ENCODE measurements at regions not wholly inside any gene's neighbourhood (a gene's known extent, or its start where the extent isn't known, plus 50 kb on each side); places are given as distances from the start of the nearest gene placed in this dataset.

DNA sequence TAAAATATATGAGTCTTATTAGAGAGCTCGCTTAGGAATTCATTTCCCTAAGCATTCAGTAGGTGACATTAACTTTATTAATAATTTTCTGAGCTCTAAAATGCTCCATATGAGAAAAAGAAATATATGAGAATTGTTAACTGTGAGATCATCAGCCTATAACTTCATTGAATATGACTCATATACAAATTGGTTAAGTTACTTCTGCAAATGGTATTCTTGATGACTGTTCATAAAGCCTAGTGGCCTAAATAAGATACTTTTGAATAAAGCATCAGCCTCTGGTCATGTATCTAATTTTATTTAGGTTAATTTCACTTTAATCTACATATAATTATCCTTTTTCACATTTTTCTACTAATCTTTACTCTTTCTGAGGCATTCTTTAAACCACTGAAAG is 710.2 kb upstream of the ACO1 start:
- Histone ChIP-seq H3K4me1 (no peaks in the 10 kb centered on the region), H3K27me3 (no peaks in the 10 kb centered on the region)
- no peak for DNase-seq

DNA sequence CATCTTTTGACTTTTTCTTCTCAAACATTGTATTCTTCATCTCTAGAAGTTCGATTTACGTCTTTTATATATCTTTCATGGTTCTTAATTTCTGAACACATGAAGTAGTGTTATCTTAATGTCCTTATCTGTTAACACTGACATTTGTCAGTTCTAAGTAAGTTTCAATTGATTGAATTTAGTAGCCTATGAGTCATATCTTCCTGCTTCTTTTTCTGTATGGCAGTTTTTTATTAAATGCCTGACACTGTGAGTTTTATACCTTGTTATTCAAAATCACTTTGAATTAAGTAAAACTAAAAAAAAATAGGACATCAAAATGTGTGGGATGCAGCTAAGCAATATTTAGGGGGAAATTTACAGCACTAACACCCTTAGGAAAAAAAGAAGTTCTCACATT is 707.0 kb upstream of the ACO1 start:
- no peak for DNase-seq
- TF ChIP-seq, protein P1, sequence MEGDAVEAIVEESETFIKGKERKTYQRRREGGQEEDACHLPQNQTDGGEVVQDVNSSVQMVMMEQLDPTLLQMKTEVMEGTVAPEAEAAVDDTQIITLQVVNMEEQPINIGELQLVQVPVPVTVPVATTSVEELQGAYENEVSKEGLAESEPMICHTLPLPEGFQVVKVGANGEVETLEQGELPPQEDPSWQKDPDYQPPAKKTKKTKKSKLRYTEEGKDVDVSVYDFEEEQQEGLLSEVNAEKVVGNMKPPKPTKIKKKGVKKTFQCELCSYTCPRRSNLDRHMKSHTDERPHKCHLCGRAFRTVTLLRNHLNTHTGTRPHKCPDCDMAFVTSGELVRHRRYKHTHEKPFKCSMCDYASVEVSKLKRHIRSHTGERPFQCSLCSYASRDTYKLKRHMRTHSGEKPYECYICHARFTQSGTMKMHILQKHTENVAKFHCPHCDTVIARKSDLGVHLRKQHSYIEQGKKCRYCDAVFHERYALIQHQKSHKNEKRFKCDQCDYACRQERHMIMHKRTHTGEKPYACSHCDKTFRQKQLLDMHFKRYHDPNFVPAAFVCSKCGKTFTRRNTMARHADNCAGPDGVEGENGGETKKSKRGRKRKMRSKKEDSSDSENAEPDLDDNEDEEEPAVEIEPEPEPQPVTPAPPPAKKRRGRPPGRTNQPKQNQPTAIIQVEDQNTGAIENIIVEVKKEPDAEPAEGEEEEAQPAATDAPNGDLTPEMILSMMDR (IDR thresholded peaks at IDR 0.05; ENCODE audit: low read depth, low read length), result no peak
- Histone ChIP-seq H3K4me3 (ENCODE audit: low read depth, low read length) (no peak overlapping the region), H3K27me3 (no peaks in the 10 kb centered on the region), H3K36me3 (no peaks in the 10 kb centered on the region), H3K4me1 (no peaks in the 10 kb centered on the region), H3K9me3 (no peaks in the 10 kb centered on the region)

More for the DNA sequence above, 710.2 kb upstream of the ACO1 start:
- Histone ChIP-seq H3K36me3 (no peaks in the 10 kb centered on the region), H3K4me3 (ENCODE audit: low read depth, low read length) (no peak overlapping the region), H3K9me3 (no peaks in the 10 kb centered on the region)
- TF ChIP-seq, protein P1 (IDR thresholded peaks at IDR 0.05; ENCODE audit: low read depth, low read length), result no peak

DNA sequence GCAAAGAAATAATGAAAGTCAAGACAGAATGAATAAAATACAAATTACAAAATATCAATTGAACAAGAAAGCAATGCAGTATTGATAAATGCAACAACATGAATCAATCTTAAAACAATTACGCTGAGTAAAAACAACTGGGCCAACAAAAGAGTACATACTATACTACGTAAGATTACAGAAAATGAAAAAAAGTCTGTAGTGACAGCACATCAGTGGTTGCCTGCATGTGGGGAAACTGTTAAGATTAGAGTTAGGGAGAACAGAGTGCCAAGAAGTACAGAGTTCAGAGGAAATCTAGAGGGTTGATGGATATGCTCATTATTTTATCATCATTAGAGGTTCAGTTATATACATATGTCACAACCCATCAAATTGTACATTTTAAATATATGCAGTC is 706.6 kb upstream of the ACO1 start:
- Histone ChIP-seq H3K9me3 (no peaks in the 10 kb centered on the region), H3K4me3 (ENCODE audit: low read depth, low read length) (no peak overlapping the region), H3K4me1 (no peaks in the 10 kb centered on the region), H3K36me3 (no peaks in the 10 kb centered on the region), H3K27me3 (no peaks in the 10 kb centered on the region)
- DNase-seq, result no peak
- TF ChIP-seq, protein P1 (IDR thresholded peaks at IDR 0.05; ENCODE audit: low read depth, low read length), result no peak

DNA sequence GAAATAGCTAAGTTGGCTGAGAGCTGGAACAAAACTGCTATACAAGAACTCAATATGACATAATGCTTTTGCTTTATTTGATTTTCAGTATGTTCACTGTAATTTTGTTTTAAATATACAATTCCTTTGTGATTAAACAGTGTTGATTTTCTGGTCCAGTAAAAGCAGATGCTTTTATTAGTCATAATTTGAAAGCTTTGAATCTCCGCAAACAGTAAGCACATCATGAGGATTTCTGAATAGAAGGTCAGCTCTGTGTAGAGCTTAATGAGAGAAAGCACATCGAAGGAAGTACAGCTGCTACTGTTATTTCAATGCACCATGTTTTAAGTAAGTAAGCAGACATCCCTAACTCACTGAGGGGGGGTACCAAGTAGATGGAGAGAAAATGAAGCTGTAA is 701.3 kb upstream of the ACO1 start:
- H3K36me3 ChIP-seq, result no peaks in the 10 kb centered on the region
- TF ChIP-seq, protein P1 (IDR thresholded peaks at IDR 0.05; ENCODE audit: low read depth, low read length), result no peak
- no peak for DNase-seq

DNA sequence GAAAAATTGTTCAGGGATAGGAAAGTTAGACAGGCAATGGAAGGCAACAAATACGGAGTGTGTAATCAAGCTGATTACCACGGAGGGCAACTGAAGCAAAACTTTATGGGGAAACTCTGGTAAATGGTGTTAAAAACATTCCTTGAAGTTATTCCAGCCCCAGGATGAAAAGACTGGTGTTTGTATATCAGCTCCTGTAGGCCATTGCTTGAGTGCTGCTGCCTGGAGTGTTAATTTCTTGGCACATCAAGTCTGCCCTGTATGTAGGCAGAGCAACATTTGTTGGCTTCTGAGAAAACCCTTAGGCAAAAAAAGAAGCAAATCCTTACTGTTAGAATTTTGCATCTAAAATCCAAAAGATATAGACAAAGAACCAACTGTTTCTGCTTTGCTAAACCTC is 686.5 kb upstream of the ACO1 start:
- H3K9me3 ChIP-seq, result no peaks in the 10 kb centered on the region
- DNase-seq, result no peak
- H3K4me3 ChIP-seq (ENCODE audit: low read depth, low read length), result no peak overlapping the region
- H3K27me3 ChIP-seq, result no peaks in the 10 kb centered on the region
- TF ChIP-seq, protein P1 (IDR thresholded peaks at IDR 0.05; ENCODE audit: low read depth, low read length), result no peak
- peaks cover 6% of the 10 kb centered on the region for H3K4me1 ChIP-seq
- no peaks in the 10 kb centered on the region for H3K36me3 ChIP-seq

More for the DNA sequence above, 701.3 kb upstream of the ACO1 start:
- Histone ChIP-seq H3K4me1 (no peaks in the 10 kb centered on the region), H3K9me3 (no peaks in the 10 kb centered on the region), H3K27me3 (no peaks in the 10 kb centered on the region), H3K4me3 (ENCODE audit: low read depth, low read length) (no peak overlapping the region)

DNA sequence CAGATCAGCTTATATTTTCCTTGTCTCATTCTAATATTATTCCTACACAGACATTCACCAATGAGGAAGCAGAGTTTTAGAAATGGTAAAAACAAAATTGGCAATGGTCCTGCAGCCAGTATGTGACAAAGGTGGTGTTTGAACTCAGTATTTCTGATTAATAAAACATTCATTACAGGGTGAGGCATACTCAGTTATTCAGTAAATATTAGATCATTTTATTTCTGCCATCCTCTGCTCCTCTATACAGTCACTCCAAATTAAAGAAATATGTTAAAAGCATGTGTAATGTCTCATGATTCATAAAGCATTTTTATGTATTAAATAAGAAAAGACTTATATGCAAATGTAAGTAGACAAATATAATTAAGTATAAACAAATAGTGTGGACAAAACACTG is 684.6 kb upstream of the ACO1 start:
- Histone ChIP-seq H3K4me3 (ENCODE audit: low read depth, low read length) (no peak overlapping the region), H3K9me3 (no peaks in the 10 kb centered on the region), H3K27me3 (no peaks in the 10 kb centered on the region), H3K4me1 (peaks cover 6% of the 10 kb centered on the region), H3K36me3 (no peaks in the 10 kb centered on the region)
- TF ChIP-seq, protein P1 (IDR thresholded peaks at IDR 0.05; ENCODE audit: low read depth, low read length), result no peak
- DNase-seq, result no peak
